SK-N-SH treated with all-trans-retinoic acid at 6 μM for 48 hours (cell line): ENCODE measurements at regions not wholly inside any gene's neighbourhood (a gene's known extent, or its start where the extent isn't known, plus 50 kb on each side); places are given as distances from the start of the nearest gene placed in this dataset.

Experiments
- ATAC-seq: fragments of 200-7000 bp; cut with Tn5 transposase; 3 replicates; pipeline ENCODE4 v1.9.1; 2020; ENCODE audit warnings: mild to moderate bottlenecking, moderate library complexity
- ARNTL ChIP-seq: fragments of 450-650 bp; formaldehyde crosslinking; IDR thresholded peaks from 2 replicates; pipeline ENCODE4 v1.5.0; 2020; ENCODE audit warnings: low read depth, mild to moderate bottlenecking, moderate library complexity, borderline replicate concordance
- BACH2 ChIP-seq: fragments of 250-450 bp; sonication (Bioruptor Pico); IDR thresholded peaks from 2 replicates; pipeline ENCODE4 v1.9.0; 2021; ENCODE audit warnings: mild to moderate bottlenecking, borderline replicate concordance
- CSDC2 ChIP-seq: fragments of 250-450 bp; sonication (Bioruptor Pico); IDR thresholded peaks from 2 replicates; pipeline ENCODE4 v1.5.0; 2020; ENCODE audit warnings: mild to moderate bottlenecking, moderate library complexity
- CSRNP3 ChIP-seq: fragments of 250-450 bp; sonication (Bioruptor Pico); IDR thresholded peaks from 2 replicates; pipeline ENCODE4 v1.5.1; 2021; ENCODE audit warnings: mild to moderate bottlenecking, moderate library complexity
- ESRRG ChIP-seq: fragments of 250-450 bp; sonication (Bioruptor Pico); IDR thresholded peaks from 2 replicates; pipeline ENCODE4 v1.6.1; 2021; ENCODE audit warnings: mild to moderate bottlenecking
- GLIS3 ChIP-seq: fragments of 250-450 bp; sonication (Bioruptor Pico); IDR thresholded peaks from 2 replicates; pipeline ENCODE4 v1.5.0; 2020; ENCODE audit warnings: mild to moderate bottlenecking, moderate library complexity
- ISL1 ChIP-seq: fragments of 250-450 bp; sonication (Bioruptor Pico); IDR thresholded peaks from 2 replicates; pipeline ENCODE4 v2.1.2; 2022; ENCODE audit warnings: mild to moderate bottlenecking, moderate library complexity
- OSR1 ChIP-seq: fragments of 250-450 bp; sonication (Bioruptor Pico); IDR thresholded peaks from 2 replicates; pipeline ENCODE4 v1.8.0; 2022; ENCODE audit warnings: moderate library complexity, mild to moderate bottlenecking, inconsistent platforms
- PATZ1 ChIP-seq: fragments of 250-450 bp; sonication (Bioruptor Pico); IDR thresholded peaks from 2 replicates; pipeline ENCODE4 v1.8.0; 2020; ENCODE audit warnings: mild to moderate bottlenecking, moderate library complexity, borderline replicate concordance
- POU6F1 ChIP-seq: fragments of 250-450 bp; sonication (Bioruptor Pico); IDR thresholded peaks from 2 replicates; pipeline ENCODE4 v1.8.0; 2021; ENCODE audit warnings: low read depth, mild to moderate bottlenecking, moderate library complexity, borderline replicate concordance
- PPARA ChIP-seq: fragments of 250-450 bp; sonication (Bioruptor Pico); IDR thresholded peaks from 2 replicates; pipeline ENCODE4 v1.5.0; 2020; ENCODE audit warnings: mild to moderate bottlenecking, borderline replicate concordance
- RARB ChIP-seq: fragments of 250-450 bp; sonication (Bioruptor Pico); IDR thresholded peaks from 2 replicates; pipeline ENCODE4 v1.8.0; 2021; ENCODE audit warnings: mild to moderate bottlenecking, moderate library complexity
- SNAI2 ChIP-seq: fragments of 250-450 bp; sonication (Bioruptor Pico); IDR thresholded peaks from 2 replicates; pipeline ENCODE4 v1.5.0; 2020; ENCODE audit warnings: mild to moderate bottlenecking, moderate library complexity
- TCF4 ChIP-seq: fragments of 250-450 bp; sonication (Bioruptor Pico); IDR thresholded peaks from 2 replicates; pipeline ENCODE4 v1.8.0; 2021; ENCODE audit warnings: mild to moderate bottlenecking, moderate library complexity, borderline replicate concordance
- TOX ChIP-seq: fragments of 250-450 bp; sonication (Bioruptor Pico); IDR thresholded peaks from 2 replicates; pipeline ENCODE4 v1.8.0; 2021; ENCODE audit warnings: mild to moderate bottlenecking, moderate library complexity, borderline replicate concordance
- TSHZ2 ChIP-seq: fragments of 250-450 bp; sonication (Bioruptor Pico); IDR thresholded peaks from 2 replicates; pipeline ENCODE4 v1.5.0; 2020; ENCODE audit warnings: mild to moderate bottlenecking, moderate library complexity
- ZC3H10 ChIP-seq: fragments of 250-450 bp; sonication (Bioruptor Pico); IDR thresholded peaks from 2 replicates; pipeline ENCODE4 v1.5.1; 2021; ENCODE audit warnings: mild to moderate bottlenecking, moderate library complexity
- ZFP3 ChIP-seq: fragments of 250-450 bp; sonication (Bioruptor Pico); IDR thresholded peaks from 2 replicates; pipeline ENCODE4 v1.5.0; 2020; ENCODE audit warnings: mild to moderate bottlenecking, moderate library complexity
- ZFP30 ChIP-seq: fragments of 450-650 bp; formaldehyde crosslinking; IDR thresholded peaks from 2 replicates; pipeline ENCODE4 v1.5.0; 2022; ENCODE audit warnings: mild to moderate bottlenecking, moderate library complexity
- ZNF565 ChIP-seq: fragments of 450-650 bp; formaldehyde crosslinking; conservative IDR thresholded peaks from 2 replicates; pipeline ENCODE4 v1.5.0; 2020; ENCODE audit warnings: low read depth, mild to moderate bottlenecking, moderate library complexity
- ZNF70 ChIP-seq: fragments of 450-650 bp; formaldehyde crosslinking; IDR thresholded peaks from 2 replicates; pipeline ENCODE4 v1.5.0; 2020; ENCODE audit warnings: mild to moderate bottlenecking, moderate library complexity
- ZNF8 ChIP-seq: fragments of 450-650 bp; formaldehyde crosslinking; IDR thresholded peaks from 2 replicates; pipeline ENCODE4 v1.5.0; 2020; ENCODE audit warnings: mild to moderate bottlenecking, moderate library complexity

GRCh38 chr18:8522756-8523155, 86.5 kb upstream of the RAB12 start:
- no peak for ATAC-seq
- TF ChIP-seq GLIS3 (CRISPR knock-in tag) (no peak), ZC3H10 (CRISPR knock-in tag) (no peak), PATZ1 (CRISPR knock-in tag) (no peak), ZFP3 (CRISPR knock-in tag) (no peak), ZNF8 (no peak), CSDC2 (CRISPR knock-in tag) (no peak), ZNF565 (CRISPR knock-in tag) (no peak), SNAI2 (CRISPR knock-in tag) (no peak), CSRNP3 (CRISPR knock-in tag) (no peak), ZFP30 (no peak), PPARA (CRISPR knock-in tag) (no peak), TCF4 (CRISPR knock-in tag) (no peak), ESRRG (no peak), OSR1 (CRISPR knock-in tag) (no peak), ARNTL (no peak), POU6F1 (CRISPR knock-in tag) (no peak)

- ATAC-seq: no peak
- TF ChIP-seq TOX (no peak), ZFP3 (CRISPR knock-in tag) (no peak), CSDC2 (CRISPR knock-in tag) (no peak), OSR1 (CRISPR knock-in tag) (no peak), ZC3H10 (CRISPR knock-in tag) (no peak), PATZ1 (CRISPR knock-in tag) (no peak), TCF4 (CRISPR knock-in tag) (no peak), ZNF8 (no peak), POU6F1 (CRISPR knock-in tag) (no peak), CSRNP3 (CRISPR knock-in tag) (no peak), ZNF565 (CRISPR knock-in tag) (no peak), ISL1 (no peak), RARB (CRISPR knock-in tag) (no peak), SNAI2 (CRISPR knock-in tag) (no peak), TSHZ2 (no peak), ZFP30 (no peak), ZNF70 (CRISPR knock-in tag) (no peak), ARNTL (no peak), BACH2 (CRISPR knock-in tag) (no peak), PPARA (CRISPR knock-in tag) (no peak)
Observed at GRCh38 chr18:8525692-8526091, 83.5 kb upstream of the RAB12 start.
